ENCODE measurements at regions not wholly inside any gene's neighbourhood (a gene's known extent, or its start where the extent isn't known, plus 50 kb on each side); places are given as distances from the start of the nearest gene placed in this dataset.

- TF ChIP-seq CHD1 (IDR thresholded peaks at IDR 0.05; ENCODE audit: low read depth, low read length) = no peak
- no peak for TF ChIP-seq MXI1 (IDR thresholded peaks at IDR 0.05; ENCODE audit: borderline replicate concordance, low read depth, low read length)
Observed at GRCh38 chr22:48489551-48490499, 1337.8 kb downstream of the BRD1 start (continued).

- Histone ChIP-seq H3K9ac (ENCODE audit: low read depth, low read length) (no peak overlapping the region), H2AK9ac (replicated peaks; ENCODE audit: low read depth, low read length, poor library complexity) (no peak overlapping the region), H3K9me3 (ENCODE audit: control insufficient read depth, insufficient read depth, low read length) (no peaks in the 10 kb centered on the region; the same call in 1 of the 2 replicates), H4K8ac (ENCODE audit: low read depth in 2 of 2, low read length in 2 of 2) (no peak overlapping the region), H3K36me3 (ENCODE audit: control insufficient read depth, insufficient read depth, low read length) (no peaks in the 10 kb centered on the region), H3K4me2 (ENCODE audit: low read depth, low read length) (no peak overlapping the region), H4K5ac (ENCODE audit: low read depth, low read length) (no peak overlapping the region), H3K4ac (ENCODE audit: low read depth, low read length) (no peak overlapping the region), H3K14ac (replicated peaks; ENCODE audit: low read depth, low read length) (no peak overlapping the region), H2BK15ac (ENCODE audit: low read depth, low read length) (no peak overlapping the region), H3K56ac (ENCODE audit: extremely low read depth, insufficient read depth, low read length) (no peak overlapping the region), H2BK5ac (ENCODE audit: low read depth, low read length, poor library complexity, severe bottlenecking) (no peak overlapping the region), H4K91ac (ENCODE audit: insufficient read depth, low read depth, low read length) (no peak overlapping the region), H3K4me3 (ENCODE audit: insufficient read depth, low read depth, low read length) (no peak overlapping the region), H3K18ac (ENCODE audit: low read depth, low read length) (no peak overlapping the region), H2AK5ac (ENCODE audit: low read depth, low read length) (no peak overlapping the region), H3K27ac (ENCODE audit: insufficient read depth, low read length) (no peak overlapping the region), H3K4me1 (ENCODE audit: control insufficient read depth, insufficient read depth, low read length) (no peaks in the 10 kb centered on the region), H2AFZ (replicated peaks; ENCODE audit: low read length, poor library complexity) (no peak overlapping the region), H2BK20ac (ENCODE audit: low read depth, low read length) (no peak overlapping the region), H3K27me3 (ENCODE audit: control insufficient read depth, insufficient read depth, low read length) (peaks cover 24% of the 10 kb centered on the region; the same call in 1 of the 2 replicates), H3K79me1 (ENCODE audit: low read depth in 1 of 2, low read length in 2 of 2) (no peaks in the 10 kb centered on the region), H3K9me1 (ENCODE audit: insufficient read depth, low read length) (no peaks in the 10 kb centered on the region), H4K20me1 (ENCODE audit: insufficient read depth, low read length) (no peaks in the 10 kb centered on the region), H3K23ac (ENCODE audit: low read depth, low read length) (no peak overlapping the region), H2BK120ac (ENCODE audit: low read depth, low read length) (no peak overlapping the region)
- ChIA-PET POLR2A (ENCODE audit: unreplicated experiment) (no interaction called here), CTCF (no interaction called here)
- dilution Hi-C loops (cut with HindIII; ENCODE audit: low sequenced_read_pairs, unreplicated experiment) = no loop called here
- BruUV-seq (replicated peaks) = no TSS peak
- DNase-seq (no peak), ATAC-seq (ENCODE audit: low read depth) (no peak)
- intact Hi-C loops (cut with micrococcal nuclease) = no loop called here
- WGBS, 2 experiments (ENCODE audit: extremely low coverage in 2 of 2, insufficient read length in 1 of 2) = 18% methylated on average over 11 of the region's 90 CpGs; no CpG with 5 or more reads in 1 of the 2 experiments
- in situ Hi-C loops (cut with MboI; ENCODE audit: low sequenced_read_pairs) = no loop called here
- TF ChIP-seq RFX5 (IDR thresholded peaks at IDR 0.05; ENCODE audit: low read depth, low read length) (no peak), CHD1 (IDR thresholded peaks at IDR 0.05; ENCODE audit: low read depth, low read length) (no peak), RCOR1 (IDR thresholded peaks at IDR 0.05; ENCODE audit: insufficient replicate concordance, low read length) (no peak), MAZ (IDR thresholded peaks at IDR 0.05; ENCODE audit: borderline replicate concordance, low read depth, low read length) (no peak), FOS (IDR thresholded peaks at IDR 0.05; ENCODE audit: low read depth, low read length) (no peak), MXI1 (IDR thresholded peaks at IDR 0.05; ENCODE audit: borderline replicate concordance, low read depth, low read length) (no peak), POLR2A (IDR thresholded peaks at IDR 0.05; ENCODE audit: low read depth, low read length) (no peak), MAFK (IDR thresholded peaks at IDR 0.05; ENCODE audit: low read depth, low read length) (no peak), SMC3 (IDR thresholded peaks at IDR 0.05; ENCODE audit: low read depth, low read length) (no peak), RAD21 (IDR thresholded peaks at IDR 0.05; ENCODE audit: low read length) (no peak), USF2 (IDR thresholded peaks at IDR 0.05; ENCODE audit: low read depth, low read length) (no peak), CEBPB (IDR thresholded peaks at IDR 0.05; ENCODE audit: low read depth, low read length) (no peak)
- TF ChIP-seq, protein P1, sequence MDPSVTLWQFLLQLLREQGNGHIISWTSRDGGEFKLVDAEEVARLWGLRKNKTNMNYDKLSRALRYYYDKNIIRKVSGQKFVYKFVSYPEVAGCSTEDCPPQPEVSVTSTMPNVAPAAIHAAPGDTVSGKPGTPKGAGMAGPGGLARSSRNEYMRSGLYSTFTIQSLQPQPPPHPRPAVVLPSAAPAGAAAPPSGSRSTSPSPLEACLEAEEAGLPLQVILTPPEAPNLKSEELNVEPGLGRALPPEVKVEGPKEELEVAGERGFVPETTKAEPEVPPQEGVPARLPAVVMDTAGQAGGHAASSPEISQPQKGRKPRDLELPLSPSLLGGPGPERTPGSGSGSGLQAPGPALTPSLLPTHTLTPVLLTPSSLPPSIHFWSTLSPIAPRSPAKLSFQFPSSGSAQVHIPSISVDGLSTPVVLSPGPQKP (IDR thresholded peaks at IDR 0.05; ENCODE audit: borderline replicate concordance, low read depth, low read length) = no peak
Observed at GRCh38 chr22:48488611-48489511, 1338.8 kb downstream of the BRD1 start.

All from IMR-90 (cell line).